H1 (cell line): ENCODE measurements at regions not wholly inside any gene's neighbourhood (a gene's known extent, or its start where the extent isn't known, plus 50 kb on each side); places are given as distances from the start of the nearest gene placed in this dataset.

Source experiments
- CTCF ChIA-PET: fragments of 300-600 bp; sonication (Branson Sonifier 250); formaldehyde crosslinking; loops from one replicate; lab custom pipeline; 2021; ENCODE audit not compliant: partially characterized antibody; lab: Charles Lee
- POLR2A ChIA-PET: fragments of 300-600 bp; sonication (Branson Sonifier 250); formaldehyde crosslinking; loops from one replicate; lab custom pipeline; 2021; ENCODE audit warnings: inconsistent platforms; ENCODE audit not compliant: partially characterized antibody; lab: Charles Lee
- DNase-seq, 2 experiments: peaks; one replicate each; pipeline versions ENCODE4 v3.0.0 to v3.0.0-alpha.2; 2010 to 2022; ENCODE audit warnings: low spot score in 2 of 2, low read depth in 1 of 2, mixed read lengths in 1 of 2
- FAIRE-seq: peaks from 2 replicates; lab custom pipeline; 2011; peaks lifted over from hg19 to GRCh38; lab: Jason Lieb, UNC
- H2AFZ ChIP-seq: 2 replicates; pipeline ENCODE4 v1.8.1; 2012; ENCODE audit warnings: low read length, inconsistent platforms
- H2AK5ac ChIP-seq: 2 replicates; pipeline ENCODE4 v1.6.1; 2013; ENCODE audit warnings: low read depth, low read length
- H2BK120ac ChIP-seq: replicated peaks from 2 replicates; pipeline ENCODE3; 2013; ENCODE audit warnings: low read depth, low read length, inconsistent platforms
- H2BK12ac ChIP-seq: 2 replicates; pipeline ENCODE4 v1.6.1; 2013; ENCODE audit warnings: low read depth, low read length
- H2BK15ac ChIP-seq: 2 replicates; pipeline ENCODE4 v1.6.1; 2013; ENCODE audit warnings: low read length
- H2BK20ac ChIP-seq: 2 replicates; pipeline ENCODE4 v1.6.1; 2013; ENCODE audit warnings: low read length
- H2BK5ac ChIP-seq: 2 replicates; pipeline ENCODE4 v1.6.1; 2013; ENCODE audit warnings: low read depth, low read length
- H3K14ac ChIP-seq: 2 replicates; pipeline ENCODE4 v1.6.1; 2013; ENCODE audit warnings: inconsistent platforms; ENCODE audit not compliant: insufficient read length
- H3K18ac ChIP-seq: 2 replicates; pipeline ENCODE4 v1.6.1; 2013; ENCODE audit warnings: low read length; ENCODE audit errors: extremely low read depth
- H3K23ac ChIP-seq: 2 replicates; pipeline ENCODE4 v1.6.1; 2013; ENCODE audit warnings: inconsistent platforms; ENCODE audit not compliant: insufficient read length
- H3K23me2 ChIP-seq: 2 replicates; pipeline ENCODE4 v1.6.1; 2013; ENCODE audit warnings: low read depth, low read length
- H3K27ac ChIP-seq: 2 replicates; pipeline ENCODE4 v1.6.1; 2011; ENCODE audit warnings: low read depth, low read length, inconsistent platforms
- H3K27me3 ChIP-seq, 4 experiments: replicated peaks in 1 of 4; 1 replicate in 1 of 4; 2 replicates in 3 of 4; pipeline versions ENCODE4 v1.6.1 to v1.8.1; 2011 to 2013; ENCODE audit warnings: low read length in 3 of 4, mild to moderate bottlenecking in 3 of 4, inconsistent platforms in 2 of 4, mixed read lengths in 2 of 4, moderate library complexity in 1 of 4; ENCODE audit not compliant: control insufficient read depth in 3 of 4, insufficient read depth in 3 of 4; ENCODE audit errors: extremely low read depth in 1 of 4
- H3K36me3 ChIP-seq, 4 experiments: 2 replicates each; pipeline versions ENCODE4 v1.6.1 to v1.8.1; 2011 to 2013; ENCODE audit warnings: mild to moderate bottlenecking in 4 of 4, low read length in 3 of 4, moderate library complexity in 2 of 4, control low read depth in 1 of 4, inconsistent platforms in 1 of 4; ENCODE audit not compliant: insufficient read depth in 4 of 4, control insufficient read depth in 2 of 4
- H3K4ac ChIP-seq: replicated peaks from 2 replicates; pipeline ENCODE3; 2013; ENCODE audit warnings: low read length, low read depth, mixed read lengths, inconsistent platforms; ENCODE audit not compliant: insufficient read length
- H3K4me1 ChIP-seq, 4 experiments: replicated peaks in 1 of 4; 1 replicate in 1 of 4; 2 replicates in 3 of 4; pipeline versions ENCODE4 v1.6.1 to v1.8.1; 2011 to 2013; ENCODE audit warnings: low read length in 3 of 4, inconsistent platforms in 2 of 4, mixed read lengths in 1 of 4; ENCODE audit not compliant: insufficient read depth in 4 of 4, control insufficient read depth in 3 of 4
- H3K4me2 ChIP-seq, 2 experiments: 2 replicates each; pipeline versions ENCODE4 v1.6.1 to v1.8.1; 2011 to 2013; ENCODE audit warnings: low read depth in 2 of 2, low read length in 2 of 2, control low read depth in 1 of 2, inconsistent platforms in 1 of 2, mild to moderate bottlenecking in 1 of 2; ENCODE audit not compliant: insufficient read depth in 1 of 2
- H3K4me3 ChIP-seq, 4 experiments: fragments of 200-600, 300-600 bp in 1 of 4; sonication (generic), shearing (Covaris generic), sonication (Bioruptor Twin) in 1 of 4; 2 replicates each; pipeline versions ENCODE4 v1.5.1 to v1.8.1; 2011 to 2016; ENCODE audit warnings: low read length in 4 of 4, low read depth in 3 of 4, control low read depth in 2 of 4, inconsistent platforms in 2 of 4, mild to moderate bottlenecking in 2 of 4, mixed read lengths in 1 of 4, moderate library complexity in 1 of 4; ENCODE audit not compliant: insufficient read depth in 2 of 4; ENCODE audit errors: extremely low read depth in 1 of 4
- H3K56ac ChIP-seq: replicated peaks from 2 replicates; pipeline ENCODE3; 2013; ENCODE audit warnings: low read depth, mild to moderate bottlenecking, mixed read lengths, low read length, inconsistent platforms; ENCODE audit not compliant: insufficient read length
- H3K79me1 ChIP-seq: 2 replicates; pipeline ENCODE4 v1.6.1; 2013; ENCODE audit warnings: low read depth, low read length, control low read depth
- H3K79me2 ChIP-seq, 2 experiments: 2 replicates each; pipeline versions ENCODE4 v1.6.1 to v1.8.1; 2012 to 2013; ENCODE audit warnings: low read length in 2 of 2, mild to moderate bottlenecking in 2 of 2, inconsistent platforms in 1 of 2; ENCODE audit not compliant: insufficient read depth in 2 of 2, control insufficient read depth in 1 of 2
- H3K9ac ChIP-seq, 4 experiments: replicated peaks in 1 of 4; 1 replicate in 1 of 4; 2 replicates in 3 of 4; pipeline versions ENCODE4 v1.6.1 to v1.8.1; 2011 to 2013; ENCODE audit warnings: low read depth in 3 of 4, low read length in 3 of 4, control low read depth in 2 of 4, mild to moderate bottlenecking in 2 of 4, moderate library complexity in 2 of 4, inconsistent platforms in 1 of 4; ENCODE audit errors: extremely low read depth in 1 of 4
- H3K9me3 ChIP-seq, 2 experiments: 2 replicates each; pipeline versions ENCODE4 v1.6.1 to v1.8.1; 2012 to 2013; ENCODE audit warnings: mild to moderate bottlenecking in 2 of 2, moderate library complexity in 2 of 2, control low read depth in 1 of 2, inconsistent platforms in 1 of 2, low read depth in 1 of 2, low read length in 1 of 2, mixed read lengths in 1 of 2; ENCODE audit not compliant: insufficient read depth in 2 of 2
- H4K20me1 ChIP-seq, 2 experiments: replicated peaks in 1 of 2; 2 replicates each; pipeline versions ENCODE3 to v1.8.1; 2011 to 2013; ENCODE audit warnings: inconsistent platforms in 2 of 2, low read length in 2 of 2, mild to moderate bottlenecking in 1 of 2; ENCODE audit not compliant: insufficient read depth in 2 of 2, control insufficient read depth in 1 of 2
- H4K5ac ChIP-seq: 2 replicates; pipeline ENCODE4 v1.6.1; 2013; ENCODE audit warnings: low read length, low read depth, mixed read lengths, inconsistent platforms; ENCODE audit not compliant: insufficient read length
- H4K8ac ChIP-seq: 2 replicates; pipeline ENCODE4 v1.8.0; 2013; ENCODE audit warnings: mild to moderate bottlenecking, moderate library complexity, low read length, inconsistent platforms; ENCODE audit not compliant: insufficient read depth; ENCODE audit errors: extremely low read depth
- H4K91ac ChIP-seq: replicated peaks from 2 replicates; pipeline ENCODE3; 2013; ENCODE audit warnings: low read length, mixed read lengths, inconsistent platforms; ENCODE audit not compliant: insufficient read length
- ATF3 ChIP-seq: IDR thresholded peaks from 2 replicates; pipeline ENCODE4 v1.6.1; 2011; ENCODE audit warnings: low read depth, mild to moderate bottlenecking, low read length; ENCODE audit not compliant: insufficient read depth
- KDM4A ChIP-seq: IDR thresholded peaks from one replicate; pipeline ENCODE4 v1.7.1; 2012; ENCODE audit warnings: low read depth, mild to moderate bottlenecking, moderate library complexity, low read length, inconsistent platforms; ENCODE audit not compliant: severe bottlenecking
- TBP ChIP-seq: IDR thresholded peaks from 2 replicates; pipeline ENCODE4 v1.6.1; 2011; ENCODE audit warnings: low read depth, low read length, improper control_type of control experiment
- WGBS, 2 experiments: shearing (Covaris generic) in 1 of 2; methylation state at CpG; one replicate each; pipeline versions ENCODE4 v1.1.6 to v1.1.7; 2013 to 2015; ENCODE audit warnings: low lambda C conversion rate in 2 of 2, mixed read lengths in 2 of 2, inconsistent platforms in 1 of 2, low coverage in 1 of 2, missing lambda C conversion rate in 1 of 2; ENCODE audit not compliant: insufficient replicate concordance in 2 of 2, insufficient coverage in 1 of 2, insufficient read length in 1 of 2; ENCODE audit errors: extremely low coverage in 1 of 2, missing lambda C conversion rate in 1 of 2; 5-methylcytosine and 5-hydroxymethylcytosine counted together

- Histone ChIP-seq H3K27ac (no peak overlapping the region), H3K27me3 (peaks cover 0 to 1% (median 0%) of the 10 kb centered on the region in 4 experiments; a peak in 1 of 7 replicates), H3K9ac (no peak overlapping the region), H3K79me2 (no peaks in the 10 kb centered on the region), H2BK12ac (no peak overlapping the region), H3K79me1 (no peaks in the 10 kb centered on the region), H3K4me3 (no peak overlapping the region), H3K4ac (no peak overlapping the region), H3K9me3 (peaks cover 5 to 6% of the 10 kb centered on the region in 2 experiments; a peak in 3 of 4 replicates), H3K23ac (no peak overlapping the region), H3K4me1 (no peaks in the 10 kb centered on the region), H2BK5ac (no peak overlapping the region), H2BK15ac (no peak overlapping the region), H3K36me3 (no peaks in the 10 kb centered on the region), H4K5ac (no peak overlapping the region), H2AFZ (no peak overlapping the region), H3K18ac (no peak overlapping the region), H3K23me2 (no peaks in the 10 kb centered on the region), H2BK20ac (no peak overlapping the region), H4K20me1 (no peaks in the 10 kb centered on the region), H3K14ac (no peak overlapping the region), H4K8ac (no peak overlapping the region), H3K4me2 (no peak overlapping the region), H4K91ac (no peak overlapping the region), H2AK5ac (no peak overlapping the region), H2BK120ac (no peak overlapping the region), H3K56ac (no peak overlapping the region)
- FAIRE-seq (no peak), DNase-seq (no peak)
- CTCF ChIA-PET = interaction anchor here (1.7 kb wide), 1 partner anchor 15 kb away, joined by 6 read pairs; no protein-coding TSS in a partner anchor
- WGBS, 2 experiments = 81% methylated on average over 1 of the region's 1 CpG; no CpG with 5 or more reads in 1 of the 2 experiments
- TF ChIP-seq TBP (no peak), KDM4A (no peak), ATF3 (no peak)
- POLR2A ChIA-PET = no interaction called here
Observed at GRCh38 chr4:22077571-22077970, 129.0 kb upstream of the KCNIP4 start.
